ENCODE measurements at regions not wholly inside any gene's neighbourhood (a gene's known extent, or its start where the extent isn't known, plus 50 kb on each side); places are given as distances from the start of the nearest gene placed in this dataset.

DNA sequence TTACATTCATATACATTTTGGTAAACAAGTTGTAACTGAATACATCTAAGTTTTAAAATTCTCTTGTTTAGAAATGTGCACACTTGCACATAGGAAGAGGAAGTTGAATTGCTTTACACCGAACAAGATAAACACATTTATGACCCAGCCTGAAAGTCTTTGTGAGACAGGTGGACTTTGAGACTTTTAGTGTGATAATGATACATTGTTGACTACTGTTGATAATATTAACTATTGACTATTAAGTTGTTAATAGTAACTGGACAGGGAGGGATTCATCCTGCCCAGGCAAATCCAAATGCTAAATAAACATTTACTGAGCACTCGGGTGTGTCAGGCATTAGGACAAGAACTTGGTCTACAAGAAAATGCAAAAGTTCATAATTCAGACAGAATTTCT, 68.0 kb downstream of the AVPR1A start:
- peaks cover 0 to 8% (median 0%) of the 10 kb centered on the region in 12 donors for H3K4me1 ChIP-seq
- 76 to 82% (median 79%) methylated on average over 2 of the region's 2 CpGs for WGBS, 4 donors
- intact Hi-C loops (cut with DNase I), result no loop called here
- no peaks in the 10 kb centered on the region for H3K36me3 ChIP-seq
- H3K27ac ChIP-seq, result no peak overlapping the region
- no peaks in the 10 kb centered on the region for H3K9me3 ChIP-seq
- no peak for TF ChIP-seq POLR2A (IDR thresholded peaks at IDR 0.05)
- ATAC-seq, result no peak
- no peak for DNase-seq
- H3K27me3 ChIP-seq, result no peaks in the 10 kb centered on the region
- H3K4me3 ChIP-seq, result no peak overlapping the region

- TF ChIP-seq, protein P1, sequence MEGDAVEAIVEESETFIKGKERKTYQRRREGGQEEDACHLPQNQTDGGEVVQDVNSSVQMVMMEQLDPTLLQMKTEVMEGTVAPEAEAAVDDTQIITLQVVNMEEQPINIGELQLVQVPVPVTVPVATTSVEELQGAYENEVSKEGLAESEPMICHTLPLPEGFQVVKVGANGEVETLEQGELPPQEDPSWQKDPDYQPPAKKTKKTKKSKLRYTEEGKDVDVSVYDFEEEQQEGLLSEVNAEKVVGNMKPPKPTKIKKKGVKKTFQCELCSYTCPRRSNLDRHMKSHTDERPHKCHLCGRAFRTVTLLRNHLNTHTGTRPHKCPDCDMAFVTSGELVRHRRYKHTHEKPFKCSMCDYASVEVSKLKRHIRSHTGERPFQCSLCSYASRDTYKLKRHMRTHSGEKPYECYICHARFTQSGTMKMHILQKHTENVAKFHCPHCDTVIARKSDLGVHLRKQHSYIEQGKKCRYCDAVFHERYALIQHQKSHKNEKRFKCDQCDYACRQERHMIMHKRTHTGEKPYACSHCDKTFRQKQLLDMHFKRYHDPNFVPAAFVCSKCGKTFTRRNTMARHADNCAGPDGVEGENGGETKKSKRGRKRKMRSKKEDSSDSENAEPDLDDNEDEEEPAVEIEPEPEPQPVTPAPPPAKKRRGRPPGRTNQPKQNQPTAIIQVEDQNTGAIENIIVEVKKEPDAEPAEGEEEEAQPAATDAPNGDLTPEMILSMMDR (IDR thresholded peaks at IDR 0.05), result no peak
- TF ChIP-seq POLR2A (IDR thresholded peaks at IDR 0.05), result no peak
- no peak overlapping the region for H3K27ac ChIP-seq
- 96 to 98% (median 97%) methylated on average over 2 of the region's 2 CpGs for WGBS, 4 donors
- ATAC-seq (no peak), DNase-seq (no peak)
- H3K4me3 ChIP-seq, result no peak overlapping the region
- no peaks in the 10 kb centered on the region for H3K27me3 ChIP-seq
- intact Hi-C loops (cut with DNase I), result loop anchor here in 1 of 10 donors (10.0 kb wide), 1 partner anchor 635 kb away; no protein-coding TSS in a partner anchor
- no peaks in the 10 kb centered on the region for H3K36me3 ChIP-seq
- peaks cover 0 to 5% (median 0%) of the 10 kb centered on the region in 12 donors for H3K4me1 ChIP-seq
- no peaks in the 10 kb centered on the region for H3K9me3 ChIP-seq
Measured at GRCh38 chr12:63079791-63080502, 71.1 kb downstream of the AVPR1A start.

- ATAC-seq, result no peak
Measured at GRCh38 chr12:63078906-63079305, 72.1 kb downstream of the AVPR1A start.

GRCh38 chr12:63075376-63076060, 75.5 kb downstream of the AVPR1A start:
- 41 to 53% (median 47%) methylated on average over 3 of the region's 3 CpGs for WGBS, 4 donors
- ATAC-seq, result peak in 2 of 4 donors; percentile 55 to 70
- TF ChIP-seq, protein P1 (IDR thresholded peaks at IDR 0.05), result no peak
- TF ChIP-seq POLR2A (IDR thresholded peaks at IDR 0.05), result no peak
- peaks cover 0 to 5% (median 0%) of the 10 kb centered on the region in 12 donors for H3K4me1 ChIP-seq
- H3K27me3 ChIP-seq, result no peaks in the 10 kb centered on the region
- intact Hi-C loops (cut with DNase I), result loop anchor here in 1 of 10 donors (10.0 kb wide), 1 partner anchor 631 kb away; no protein-coding TSS in a partner anchor
- H3K9me3 ChIP-seq, result no peaks in the 10 kb centered on the region
- DNase-seq, result no peak
- H3K36me3 ChIP-seq, result no peaks in the 10 kb centered on the region
- no peak overlapping the region for H3K4me3 ChIP-seq
- no peak overlapping the region for H3K27ac ChIP-seq

More at GRCh38 chr12:63078906-63079305, 72.1 kb downstream of the AVPR1A start:
- Histone ChIP-seq H3K9me3 (no peaks in the 10 kb centered on the region), H3K4me1 (peaks cover 0 to 5% (median 0%) of the 10 kb centered on the region in 12 donors), H3K4me3 (no peak overlapping the region), H3K27ac (no peak overlapping the region), H3K27me3 (no peaks in the 10 kb centered on the region), H3K36me3 (no peaks in the 10 kb centered on the region)
- no peak for TF ChIP-seq POLR2A (IDR thresholded peaks at IDR 0.05)
- TF ChIP-seq, protein P1 (IDR thresholded peaks at IDR 0.05), result no peak
- DNase-seq, result no peak
- 96 to 100% (median 98%) methylated on average over 2 of the region's 2 CpGs for WGBS, 4 donors
- intact Hi-C loops (cut with DNase I), result loop anchor here in 1 of 10 donors (10.0 kb wide), 1 partner anchor 634 kb away; no protein-coding TSS in a partner anchor
